Vagina (tissue), 2 donors: ENCODE measurements at regions not wholly inside any gene's neighbourhood (a gene's known extent, or its start where the extent isn't known, plus 50 kb on each side); places are given as distances from the start of the nearest gene placed in this dataset.

Experiments
- DNase-seq, 2 donors: peaks; one replicate each; pipeline ENCODE4 v3.0.0-alpha.2; 2017; ENCODE audit errors: extremely low spot score in 2 of 2
- H3K27ac ChIP-seq: fragments of 200-600 bp; sonication (generic); one replicate; pipeline ENCODE4 v1.5.1; 2019
- H3K27me3 ChIP-seq: fragments of 200-600 bp; sonication (generic); one replicate; pipeline ENCODE4 v1.5.1; 2019
- H3K36me3 ChIP-seq, 2 donors: fragments of 200-600 bp; sonication (generic); one replicate each; pipeline ENCODE4 v1.5.1; 2017 to 2019
- H3K4me1 ChIP-seq: fragments of 200-600 bp; sonication (generic); one replicate; pipeline ENCODE4 v1.5.1; 2019
- H3K4me3 ChIP-seq, 2 donors: fragments of 200-600 bp; sonication (generic); 1 replicate in 1 of 2; 2 replicates in 1 of 2; pipeline ENCODE4 v1.5.1; 2016 to 2019
- H3K9me3 ChIP-seq: fragments of 200-600 bp; sonication (generic); one replicate; pipeline ENCODE4 v1.5.1; 2019
- POLR2A ChIP-seq, 2 donors: fragments of 450-650 bp; IDR thresholded peaks; one replicate each; pipeline ENCODE4 v1.6.1; 2017; ENCODE audit warnings: antibody characterized with exemption in 2 of 2, mild to moderate bottlenecking in 2 of 2, moderate library complexity in 2 of 2
- POLR2AphosphoS5 ChIP-seq, 2 donors: sonication (generic); formaldehyde crosslinking; IDR thresholded peaks; one replicate each; pipeline ENCODE4 v1.9.0; 2017; ENCODE audit warnings: antibody characterized with exemption in 2 of 2, mild to moderate bottlenecking in 2 of 2, low read depth in 1 of 2; ENCODE audit not compliant: insufficient read depth in 1 of 2
- intact Hi-C: fragments of 100-400 bp; cut with DNase I; formaldehyde crosslinking; loops from one replicate; pipeline ENCODE4 v1.15.1; 2023
- TF ChIP-seq, protein P1 (sequence below), 3 experiments: fragments of 450-650 bp in 2 of 3; fragments of 200-600 bp in 1 of 3; sonication (generic) in 1 of 3; IDR thresholded peaks; one replicate each; pipeline ENCODE4 v1.5.1; 2017 to 2019; ENCODE audit warnings: antibody characterized with exemption in 3 of 3, mild to moderate bottlenecking in 2 of 3, moderate library complexity in 2 of 3

DNA sequence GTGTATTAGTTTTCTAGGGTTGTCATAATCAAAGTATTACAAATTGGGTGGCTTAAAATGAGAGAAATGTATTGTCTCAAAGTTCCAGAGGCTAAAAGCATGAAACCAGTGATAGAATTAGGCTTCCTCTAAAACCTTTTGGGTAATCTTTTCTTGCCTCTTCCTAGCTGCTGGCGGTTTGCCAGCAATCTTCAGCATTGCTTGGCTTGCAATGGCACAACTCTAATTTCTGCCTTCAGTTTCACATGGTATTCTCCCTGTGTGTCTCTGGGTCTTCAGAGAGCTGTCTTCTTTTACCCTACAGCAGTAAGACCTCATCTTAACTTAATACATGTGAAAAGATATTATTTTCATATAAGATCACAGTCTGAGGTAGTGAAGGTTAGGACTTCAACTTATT is 479.1 kb upstream of the GJE1 start:
- no peaks in the 10 kb centered on the region for H3K9me3 ChIP-seq
- no peak for DNase-seq
- no peaks in the 10 kb centered on the region for H3K4me1 ChIP-seq
- H3K4me3 ChIP-seq = no peak overlapping the region
- no peak overlapping the region for H3K27ac ChIP-seq
- intact Hi-C loops = no loop called here
- H3K36me3 ChIP-seq = no peaks in the 10 kb centered on the region
- TF ChIP-seq, protein P1, sequence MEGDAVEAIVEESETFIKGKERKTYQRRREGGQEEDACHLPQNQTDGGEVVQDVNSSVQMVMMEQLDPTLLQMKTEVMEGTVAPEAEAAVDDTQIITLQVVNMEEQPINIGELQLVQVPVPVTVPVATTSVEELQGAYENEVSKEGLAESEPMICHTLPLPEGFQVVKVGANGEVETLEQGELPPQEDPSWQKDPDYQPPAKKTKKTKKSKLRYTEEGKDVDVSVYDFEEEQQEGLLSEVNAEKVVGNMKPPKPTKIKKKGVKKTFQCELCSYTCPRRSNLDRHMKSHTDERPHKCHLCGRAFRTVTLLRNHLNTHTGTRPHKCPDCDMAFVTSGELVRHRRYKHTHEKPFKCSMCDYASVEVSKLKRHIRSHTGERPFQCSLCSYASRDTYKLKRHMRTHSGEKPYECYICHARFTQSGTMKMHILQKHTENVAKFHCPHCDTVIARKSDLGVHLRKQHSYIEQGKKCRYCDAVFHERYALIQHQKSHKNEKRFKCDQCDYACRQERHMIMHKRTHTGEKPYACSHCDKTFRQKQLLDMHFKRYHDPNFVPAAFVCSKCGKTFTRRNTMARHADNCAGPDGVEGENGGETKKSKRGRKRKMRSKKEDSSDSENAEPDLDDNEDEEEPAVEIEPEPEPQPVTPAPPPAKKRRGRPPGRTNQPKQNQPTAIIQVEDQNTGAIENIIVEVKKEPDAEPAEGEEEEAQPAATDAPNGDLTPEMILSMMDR (IDR thresholded peaks at IDR 0.05) = no peak
- no peak for TF ChIP-seq POLR2AphosphoS5 (IDR thresholded peaks at IDR 0.05; ENCODE audit: insufficient read depth in 1 of 2, low read depth in 1 of 2)
- TF ChIP-seq POLR2A (IDR thresholded peaks at IDR 0.05) = no peak
- H3K27me3 ChIP-seq = no peaks in the 10 kb centered on the region

DNA sequence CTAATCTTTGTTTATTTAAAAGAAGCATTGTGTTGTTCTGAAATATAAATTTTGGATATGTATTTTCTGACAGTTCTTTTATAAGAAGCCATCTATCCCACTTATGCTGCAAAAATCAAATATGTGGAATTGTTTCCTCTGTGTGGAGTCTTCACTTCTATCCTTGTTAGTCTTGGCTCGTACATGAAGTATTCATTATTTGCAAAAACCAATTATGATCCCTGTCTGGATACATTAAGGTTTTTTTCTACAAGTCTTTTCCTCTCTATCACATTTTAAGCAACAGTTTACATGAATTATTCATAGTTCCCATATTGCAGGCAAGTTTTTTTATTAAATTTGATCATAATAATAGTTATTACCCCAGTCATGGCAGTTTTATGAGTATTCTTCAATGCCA is 490.8 kb upstream of the GJE1 start:
- H3K9me3 ChIP-seq = no peaks in the 10 kb centered on the region
- TF ChIP-seq POLR2AphosphoS5 (IDR thresholded peaks at IDR 0.05; ENCODE audit: insufficient read depth in 1 of 2, low read depth in 1 of 2) (no peak), POLR2A (IDR thresholded peaks at IDR 0.05) (no peak)
- TF ChIP-seq, protein P1 (IDR thresholded peaks at IDR 0.05) = no peak
- H3K27me3 ChIP-seq = no peaks in the 10 kb centered on the region
- H3K4me1 ChIP-seq = no peaks in the 10 kb centered on the region
- no peak overlapping the region for H3K4me3 ChIP-seq
- no peak overlapping the region for H3K27ac ChIP-seq
- H3K36me3 ChIP-seq = no peaks in the 10 kb centered on the region
- intact Hi-C loops = loop anchor here (2.0 kb wide), 1 partner anchor 59 kb away; no protein-coding TSS in a partner anchor
- no peak for DNase-seq

DNA sequence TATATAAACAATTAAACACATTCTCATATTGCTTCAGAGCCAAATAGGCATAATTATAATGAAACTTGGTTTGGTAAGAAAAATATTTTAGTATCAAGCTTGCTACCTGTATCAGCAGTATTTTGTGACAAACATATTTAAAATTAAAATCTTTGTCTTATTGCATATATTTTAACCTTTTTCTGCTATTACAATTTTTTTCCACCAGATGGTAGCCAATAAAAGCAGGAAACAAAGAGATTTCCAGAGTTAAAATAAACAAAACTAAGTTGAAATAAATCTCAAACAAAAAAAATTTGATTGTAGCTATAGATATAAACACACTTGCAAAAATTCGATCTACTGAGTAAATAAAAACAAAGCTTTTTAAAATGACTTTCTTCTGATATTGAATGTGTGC is 491.3 kb upstream of the GJE1 start:
- intact Hi-C loops = no loop called here
- no peak for TF ChIP-seq POLR2A (IDR thresholded peaks at IDR 0.05)
- TF ChIP-seq POLR2AphosphoS5 (IDR thresholded peaks at IDR 0.05; ENCODE audit: insufficient read depth in 1 of 2, low read depth in 1 of 2) = no peak
- TF ChIP-seq, protein P1 (IDR thresholded peaks at IDR 0.05) = no peak
- H3K4me1 ChIP-seq = no peaks in the 10 kb centered on the region

DNA sequence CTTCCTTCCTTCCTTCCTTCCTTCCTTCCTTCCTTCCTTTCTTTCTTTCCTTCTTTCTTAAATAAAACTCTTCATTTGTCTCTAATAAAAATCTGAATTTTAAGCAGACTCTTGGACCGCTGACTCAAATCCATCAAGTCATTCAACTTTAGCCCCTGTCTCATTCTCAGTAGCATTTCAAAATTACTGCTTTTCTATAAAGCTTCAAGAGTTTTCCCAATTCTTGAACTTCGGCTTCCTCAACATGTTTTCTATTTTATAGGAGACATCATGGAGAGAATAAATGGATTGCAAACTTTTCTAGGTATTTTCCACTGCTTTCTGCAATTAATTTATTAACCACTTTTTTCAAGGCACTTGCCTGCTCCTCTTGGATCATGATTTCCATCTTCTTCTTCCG is 497.1 kb upstream of the GJE1 start:
- Histone ChIP-seq H3K9me3 (no peaks in the 10 kb centered on the region), H3K36me3 (no peaks in the 10 kb centered on the region), H3K27ac (no peak overlapping the region), H3K4me3 (no peak overlapping the region), H3K4me1 (no peaks in the 10 kb centered on the region), H3K27me3 (no peaks in the 10 kb centered on the region)
- intact Hi-C loops = no loop called here
- DNase-seq = no peak
- TF ChIP-seq, protein P1 (IDR thresholded peaks at IDR 0.05) = no peak
- TF ChIP-seq POLR2A (IDR thresholded peaks at IDR 0.05) (no peak), POLR2AphosphoS5 (IDR thresholded peaks at IDR 0.05; ENCODE audit: insufficient read depth in 1 of 2, low read depth in 1 of 2) (no peak)

More for the DNA sequence above, 491.3 kb upstream of the GJE1 start:
- no peaks in the 10 kb centered on the region for H3K27me3 ChIP-seq
- no peaks in the 10 kb centered on the region for H3K9me3 ChIP-seq
- no peak overlapping the region for H3K27ac ChIP-seq
- no peak overlapping the region for H3K4me3 ChIP-seq
- no peak for DNase-seq
- no peaks in the 10 kb centered on the region for H3K36me3 ChIP-seq

DNA sequence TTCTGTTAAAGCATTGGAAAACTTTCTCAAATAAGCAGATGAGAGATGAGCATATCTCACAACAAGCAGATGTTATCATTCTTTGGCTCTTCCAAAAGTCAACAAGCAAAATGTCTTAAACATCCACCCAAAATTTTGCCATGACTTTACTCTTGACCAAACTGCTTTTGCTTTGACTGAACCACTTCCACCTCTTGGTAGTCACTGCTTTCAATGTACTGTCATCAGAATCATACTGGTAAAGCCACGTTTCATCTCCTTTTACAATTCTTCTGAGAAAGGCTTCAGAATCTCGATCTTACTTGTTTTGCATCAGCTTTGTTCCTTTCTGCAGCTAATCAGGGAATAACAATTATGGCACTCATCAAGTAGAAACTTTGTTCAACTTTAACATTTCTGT is 498.5 kb upstream of the GJE1 start:
- Histone ChIP-seq H3K4me3 (no peak overlapping the region), H3K9me3 (no peaks in the 10 kb centered on the region), H3K27me3 (no peaks in the 10 kb centered on the region), H3K4me1 (no peaks in the 10 kb centered on the region), H3K36me3 (no peaks in the 10 kb centered on the region), H3K27ac (no peak overlapping the region)
- TF ChIP-seq POLR2AphosphoS5 (IDR thresholded peaks at IDR 0.05; ENCODE audit: insufficient read depth in 1 of 2, low read depth in 1 of 2) (no peak), POLR2A (IDR thresholded peaks at IDR 0.05) (no peak)
- TF ChIP-seq, protein P1 (IDR thresholded peaks at IDR 0.05) = no peak
- no peak for DNase-seq
- intact Hi-C loops = no loop called here
